ENCODE measurements at regions not wholly inside any gene's neighbourhood (a gene's known extent, or its start where the extent isn't known, plus 50 kb on each side); places are given as distances from the start of the nearest gene placed in this dataset.

- no peak for TF ChIP-seq CTCF (IDR thresholded peaks at IDR 0.05; ENCODE audit: control insufficient read depth, extremely low read depth, insufficient read depth)
Measured at GRCh38 chr6:71745525-71745924, 140.8 kb upstream of the RIMS1 start.

DNA sequence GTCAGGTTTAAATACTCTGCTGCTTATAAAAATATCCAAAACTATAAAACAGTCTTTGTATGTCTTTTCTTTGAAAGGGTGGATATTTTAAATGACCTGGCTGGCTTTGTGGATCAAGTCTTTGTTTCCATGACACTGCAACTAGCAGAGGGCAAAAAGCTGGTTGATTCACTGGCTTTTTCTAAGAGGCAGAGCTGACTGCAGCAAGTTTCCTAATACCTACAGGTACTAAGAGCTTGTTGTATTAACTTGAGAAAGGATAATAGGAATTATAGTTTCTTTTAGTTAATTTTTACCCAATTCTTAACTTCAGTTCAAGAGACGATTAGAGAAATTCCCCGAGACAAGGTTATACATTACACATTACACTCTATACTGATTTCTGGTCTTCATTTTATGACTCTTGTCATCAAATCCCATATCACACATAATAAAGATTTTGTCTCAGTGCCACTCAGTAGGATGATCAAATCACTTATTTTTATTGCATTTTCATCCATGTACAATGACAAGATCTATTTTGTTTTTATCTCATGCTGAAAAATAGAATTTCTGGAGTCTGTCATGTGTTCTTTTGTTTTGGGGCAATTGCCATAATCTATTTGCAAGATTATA, 120.1 kb upstream of the RIMS1 start:
- H3K4me3 ChIP-seq (ENCODE audit: low read depth, low read length), result no peak overlapping the region
- no peak for TF ChIP-seq CTCF (IDR thresholded peaks at IDR 0.05; ENCODE audit: control insufficient read depth, extremely low read depth, insufficient read depth)

More at GRCh38 chr6:71745525-71745924, 140.8 kb upstream of the RIMS1 start:
- DNase-seq (ENCODE audit: low read depth), result no peak
- H3K4me3 ChIP-seq (ENCODE audit: low read depth, low read length), result no peak overlapping the region

GRCh38 chr6:71766796-71767195, 119.6 kb upstream of the RIMS1 start:
- no peak overlapping the region for H3K4me3 ChIP-seq (ENCODE audit: low read depth, low read length)
- no peak for DNase-seq (ENCODE audit: low read depth)
- no peak for TF ChIP-seq CTCF (IDR thresholded peaks at IDR 0.05; ENCODE audit: control insufficient read depth, extremely low read depth, insufficient read depth)

More for the DNA sequence above, 120.1 kb upstream of the RIMS1 start:
- DNase-seq (ENCODE audit: low read depth), result no peak

GRCh38 chr6:71768356-71768755, 118.0 kb upstream of the RIMS1 start:
- DNase-seq (ENCODE audit: low read depth), result no peak
- H3K4me3 ChIP-seq (ENCODE audit: low read depth, low read length), result no peak overlapping the region
- no peak for TF ChIP-seq CTCF (IDR thresholded peaks at IDR 0.05; ENCODE audit: control insufficient read depth, extremely low read depth, insufficient read depth)

GRCh38 chr6:71808865-71809264, 77.5 kb upstream of the RIMS1 start:
- TF ChIP-seq CTCF (IDR thresholded peaks at IDR 0.05; ENCODE audit: control insufficient read depth, extremely low read depth, insufficient read depth), result no peak
- H3K4me3 ChIP-seq (ENCODE audit: low read depth, low read length), result no peak overlapping the region
- DNase-seq (ENCODE audit: low read depth), result no peak

DNA sequence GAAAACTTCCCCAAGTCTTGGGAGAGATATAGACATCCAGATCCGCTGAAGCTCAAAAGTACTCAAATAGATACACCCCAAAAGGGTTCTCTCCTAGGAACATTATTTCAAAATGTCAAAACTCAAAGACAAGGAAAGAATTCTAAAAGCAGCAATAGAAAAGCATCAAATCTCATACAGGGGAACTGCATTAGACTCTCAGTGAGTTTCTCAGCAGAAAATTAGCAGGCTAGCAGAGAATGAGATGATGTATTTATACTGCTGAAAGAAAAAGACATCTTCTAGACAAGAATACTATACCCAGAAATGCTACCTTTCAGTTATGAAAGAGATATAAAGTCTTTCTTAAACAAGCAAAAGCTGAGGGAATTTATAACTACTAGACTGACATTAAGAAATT, 75.5 kb upstream of the RIMS1 start:
- no peak for DNase-seq (ENCODE audit: low read depth)
- no peak overlapping the region for H3K4me3 ChIP-seq (ENCODE audit: low read depth, low read length)
- no peak for TF ChIP-seq CTCF (IDR thresholded peaks at IDR 0.05; ENCODE audit: control insufficient read depth, extremely low read depth, insufficient read depth)

GRCh38 chr6:71822625-71823024, 63.7 kb upstream of the RIMS1 start:
- no peak for DNase-seq (ENCODE audit: low read depth)
- no peak for TF ChIP-seq CTCF (IDR thresholded peaks at IDR 0.05; ENCODE audit: control insufficient read depth, extremely low read depth, insufficient read depth)
- H3K4me3 ChIP-seq (ENCODE audit: low read depth, low read length), result no peak overlapping the region

GRCh38 chr6:71832110-71832764, 54.1 kb upstream of the RIMS1 start:
- H3K4me3 ChIP-seq (ENCODE audit: low read depth, low read length), result peak overlapping the region; percentile 46
- peak; percentile 14 for DNase-seq (ENCODE audit: low read depth)
